HL-60 (cell line): ENCODE measurements at regions not wholly inside any gene's neighbourhood (a gene's known extent, or its start where the extent isn't known, plus 50 kb on each side); places are given as distances from the start of the nearest gene placed in this dataset.
"Not testable (repeated sequence)": the region's sequence is repeated elsewhere in the genome, so short reads cannot be mapped to it uniquely, and the experiment has no call there.

ENCODE experiments used
- DNase-seq, 2 experiments: peaks; one replicate each; pipeline ENCODE4 v3.0.0-alpha.2; 2010 to 2020; ENCODE audit warnings: low read depth in 1 of 2, low spot score in 1 of 2
- H3K27ac ChIP-seq: fragments of 250-450 bp; sonication (Bioruptor Pico); replicated peaks from 2 replicates; pipeline ENCODE4 v1.5.1; 2020; ENCODE audit warnings: mild to moderate bottlenecking, moderate library complexity
- H3K27me3 ChIP-seq: fragments of 250-450 bp; sonication (Bioruptor Pico); 2 replicates; pipeline ENCODE4 v1.5.1; 2021; ENCODE audit warnings: mild to moderate bottlenecking, moderate library complexity; ENCODE audit not compliant: insufficient read depth, poor library complexity, severe bottlenecking
- H3K4me3 ChIP-seq: replicated peaks from 2 replicates; pipeline ENCODE4 v1.5.1; 2011; ENCODE audit warnings: mild to moderate bottlenecking, control low read depth, low read length; ENCODE audit not compliant: insufficient read depth
- GABPA ChIP-seq: IDR thresholded peaks from 2 replicates; pipeline ENCODE4 v1.6.1; 2012; ENCODE audit warnings: low read depth
- POLR2AphosphoS5 ChIP-seq: IDR thresholded peaks from 2 replicates; pipeline ENCODE4 v1.6.1; 2012; ENCODE audit warnings: low read depth
- SPI1 ChIP-seq: IDR thresholded peaks from 2 replicates; pipeline ENCODE4 v1.6.1; 2012; ENCODE audit warnings: low read depth, mild to moderate bottlenecking, borderline replicate concordance
- TF ChIP-seq, protein P1 (sequence below): IDR thresholded peaks from 2 replicates; pipeline ENCODE4 v1.6.1; 2012; ENCODE audit warnings: low read depth; ENCODE audit not compliant: insufficient replicate concordance
- TF ChIP-seq, protein P2 (sequence below): IDR thresholded peaks from one replicate; pipeline ENCODE4 v1.5.1; 2011; ENCODE audit warnings: low read length, control low read depth, inconsistent platforms; ENCODE audit not compliant: insufficient read depth

DNA sequence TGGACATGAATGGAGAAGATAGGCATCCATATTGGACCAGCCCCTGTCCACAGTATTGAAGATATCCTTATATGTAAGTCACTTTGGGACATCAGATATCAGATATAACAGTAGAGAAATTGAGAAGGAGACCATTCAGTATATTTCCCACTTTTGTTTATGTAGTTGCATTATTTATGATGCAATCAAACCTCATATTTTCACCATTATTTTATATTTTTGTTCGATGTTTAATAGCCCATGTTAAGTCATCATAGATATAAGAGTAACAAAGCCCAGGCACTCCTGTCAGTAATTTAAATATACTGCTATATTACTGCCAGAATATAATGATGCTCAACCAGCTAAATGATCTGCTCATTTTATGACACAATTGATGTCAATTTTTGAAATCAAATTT lies 744.5 kb upstream of the EPHA7 start:
- DNase-seq = no peak
- Histone ChIP-seq H3K27ac (no peak overlapping the region), H3K4me3 (no peak overlapping the region), H3K27me3 (no peaks in the 10 kb centered on the region)
- no peak for TF ChIP-seq POLR2AphosphoS5
- TF ChIP-seq, protein P1, sequence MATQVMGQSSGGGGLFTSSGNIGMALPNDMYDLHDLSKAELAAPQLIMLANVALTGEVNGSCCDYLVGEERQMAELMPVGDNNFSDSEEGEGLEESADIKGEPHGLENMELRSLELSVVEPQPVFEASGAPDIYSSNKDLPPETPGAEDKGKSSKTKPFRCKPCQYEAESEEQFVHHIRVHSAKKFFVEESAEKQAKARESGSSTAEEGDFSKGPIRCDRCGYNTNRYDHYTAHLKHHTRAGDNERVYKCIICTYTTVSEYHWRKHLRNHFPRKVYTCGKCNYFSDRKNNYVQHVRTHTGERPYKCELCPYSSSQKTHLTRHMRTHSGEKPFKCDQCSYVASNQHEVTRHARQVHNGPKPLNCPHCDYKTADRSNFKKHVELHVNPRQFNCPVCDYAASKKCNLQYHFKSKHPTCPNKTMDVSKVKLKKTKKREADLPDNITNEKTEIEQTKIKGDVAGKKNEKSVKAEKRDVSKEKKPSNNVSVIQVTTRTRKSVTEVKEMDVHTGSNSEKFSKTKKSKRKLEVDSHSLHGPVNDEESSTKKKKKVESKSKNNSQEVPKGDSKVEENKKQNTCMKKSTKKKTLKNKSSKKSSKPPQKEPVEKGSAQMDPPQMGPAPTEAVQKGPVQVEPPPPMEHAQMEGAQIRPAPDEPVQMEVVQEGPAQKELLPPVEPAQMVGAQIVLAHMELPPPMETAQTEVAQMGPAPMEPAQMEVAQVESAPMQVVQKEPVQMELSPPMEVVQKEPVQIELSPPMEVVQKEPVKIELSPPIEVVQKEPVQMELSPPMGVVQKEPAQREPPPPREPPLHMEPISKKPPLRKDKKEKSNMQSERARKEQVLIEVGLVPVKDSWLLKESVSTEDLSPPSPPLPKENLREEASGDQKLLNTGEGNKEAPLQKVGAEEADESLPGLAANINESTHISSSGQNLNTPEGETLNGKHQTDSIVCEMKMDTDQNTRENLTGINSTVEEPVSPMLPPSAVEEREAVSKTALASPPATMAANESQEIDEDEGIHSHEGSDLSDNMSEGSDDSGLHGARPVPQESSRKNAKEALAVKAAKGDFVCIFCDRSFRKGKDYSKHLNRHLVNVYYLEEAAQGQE = no peak
- TF ChIP-seq GABPA = no peak
- TF ChIP-seq, protein P2, sequence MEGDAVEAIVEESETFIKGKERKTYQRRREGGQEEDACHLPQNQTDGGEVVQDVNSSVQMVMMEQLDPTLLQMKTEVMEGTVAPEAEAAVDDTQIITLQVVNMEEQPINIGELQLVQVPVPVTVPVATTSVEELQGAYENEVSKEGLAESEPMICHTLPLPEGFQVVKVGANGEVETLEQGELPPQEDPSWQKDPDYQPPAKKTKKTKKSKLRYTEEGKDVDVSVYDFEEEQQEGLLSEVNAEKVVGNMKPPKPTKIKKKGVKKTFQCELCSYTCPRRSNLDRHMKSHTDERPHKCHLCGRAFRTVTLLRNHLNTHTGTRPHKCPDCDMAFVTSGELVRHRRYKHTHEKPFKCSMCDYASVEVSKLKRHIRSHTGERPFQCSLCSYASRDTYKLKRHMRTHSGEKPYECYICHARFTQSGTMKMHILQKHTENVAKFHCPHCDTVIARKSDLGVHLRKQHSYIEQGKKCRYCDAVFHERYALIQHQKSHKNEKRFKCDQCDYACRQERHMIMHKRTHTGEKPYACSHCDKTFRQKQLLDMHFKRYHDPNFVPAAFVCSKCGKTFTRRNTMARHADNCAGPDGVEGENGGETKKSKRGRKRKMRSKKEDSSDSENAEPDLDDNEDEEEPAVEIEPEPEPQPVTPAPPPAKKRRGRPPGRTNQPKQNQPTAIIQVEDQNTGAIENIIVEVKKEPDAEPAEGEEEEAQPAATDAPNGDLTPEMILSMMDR = no peak
- TF ChIP-seq SPI1 = no peak

DNA sequence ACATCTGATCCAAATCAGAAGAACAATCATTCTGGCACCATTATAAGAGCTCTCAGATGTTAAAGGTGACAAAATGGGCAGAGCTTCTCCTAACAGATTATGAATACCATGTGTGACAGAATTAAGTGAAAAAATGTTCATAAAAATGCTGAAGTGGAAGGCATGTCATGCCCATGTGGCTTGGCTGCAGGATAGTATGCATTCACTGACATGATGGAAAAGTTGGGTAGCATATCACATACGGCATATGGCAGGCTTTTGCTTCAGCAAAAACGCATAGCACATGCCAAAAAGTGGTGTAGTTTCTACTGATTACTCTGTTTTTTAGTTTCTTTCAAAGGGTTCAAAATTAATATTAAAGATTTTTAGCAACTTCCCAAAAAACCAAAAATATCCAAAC lies 731.5 kb upstream of the EPHA7 start:
- TF ChIP-seq SPI1 (no peak), POLR2AphosphoS5 (no peak), GABPA (no peak)
- TF ChIP-seq, protein P2 = no peak
- TF ChIP-seq, protein P1 = no peak
- DNase-seq = no peak

DNA sequence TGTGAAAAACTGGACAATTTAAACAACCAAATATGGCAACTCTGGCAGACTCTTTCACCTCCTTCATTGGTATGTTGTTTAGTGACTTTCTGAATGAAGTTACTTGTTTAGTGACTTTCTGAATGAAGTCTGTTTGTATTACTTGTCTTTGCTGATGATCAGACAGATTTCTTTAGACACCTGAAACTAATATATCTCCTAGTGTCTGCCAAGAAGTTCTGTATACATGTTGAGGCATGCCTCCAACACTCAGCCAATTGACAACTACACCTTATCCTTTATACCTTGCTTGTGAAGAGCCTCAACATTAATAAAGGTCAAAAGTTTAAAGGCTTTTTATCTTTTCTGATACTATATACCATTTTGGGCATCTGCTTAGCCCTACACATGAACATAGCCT lies 725.4 kb upstream of the EPHA7 start:
- Histone ChIP-seq H3K4me3 (no peak overlapping the region), H3K27me3 (no peaks in the 10 kb centered on the region), H3K27ac (no peak overlapping the region)
- DNase-seq = no peak
- no peak for TF ChIP-seq GABPA
- no peak for TF ChIP-seq POLR2AphosphoS5
- TF ChIP-seq SPI1 = no peak
- TF ChIP-seq, protein P2 = no peak
- TF ChIP-seq, protein P1 = no peak

More for the DNA sequence above, 731.5 kb upstream of the EPHA7 start:
- H3K4me3 ChIP-seq = no peak overlapping the region
- no peaks in the 10 kb centered on the region for H3K27me3 ChIP-seq
- no peak overlapping the region for H3K27ac ChIP-seq

DNA sequence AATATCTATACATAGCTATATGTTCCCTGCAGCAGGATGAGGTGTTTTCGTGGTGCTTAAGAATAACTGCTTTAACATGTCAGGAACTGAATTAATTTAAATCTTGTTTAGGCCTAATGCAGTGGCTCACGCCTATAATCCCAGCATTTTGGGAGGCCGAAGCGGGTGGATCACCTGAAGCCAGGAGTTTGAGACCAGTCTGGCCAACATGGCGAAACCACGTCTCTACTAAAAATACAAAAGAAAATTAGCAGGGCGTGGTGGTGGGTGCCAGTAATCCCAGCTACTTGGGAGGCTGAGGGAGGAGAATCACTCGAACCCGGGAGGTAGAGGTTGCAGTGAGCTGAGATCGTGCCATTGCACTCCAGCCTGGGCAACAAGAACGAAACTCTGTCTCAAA lies 717.8 kb upstream of the EPHA7 start:
- not testable (repeated sequence) for DNase-seq, H3K27me3 ChIP-seq, H3K27ac ChIP-seq

More for the DNA sequence above, 717.8 kb upstream of the EPHA7 start:
- H3K4me3 ChIP-seq = not testable (repeated sequence)
